ENCODE measurements at regions not wholly inside any gene's neighbourhood (a gene's known extent, or its start where the extent isn't known, plus 50 kb on each side); places are given as distances from the start of the nearest gene placed in this dataset.

GRCh38 chr5:174229514-174230370 is 184.2 kb downstream of the NSG2 start:
- no peaks in the 10 kb centered on the region for H3K27me3 ChIP-seq (ENCODE audit: control insufficient read depth, insufficient read depth, low read length, poor library complexity, severe bottlenecking)
- no peaks in the 10 kb centered on the region for H3K4me1 ChIP-seq (ENCODE audit: control insufficient read depth, insufficient read depth, low read length)
- TF ChIP-seq CTCF (conservative IDR thresholded peaks at IDR 0.05) = no peak
- WGBS, 2 experiments (ENCODE audit: insufficient coverage in 1 of 2, insufficient read length in 1 of 2) = 89% methylated on average over 3 of the region's 3 CpGs
- Mint-ChIP-seq H3K4me3 (no peak overlapping the region), H3K9me3 (no peaks in the 10 kb centered on the region), H3K36me3 (ENCODE audit: low read depth) (no peaks in the 10 kb centered on the region), H3K4me1 (peaks cover 3% of the 10 kb centered on the region), H3K27ac (no peak overlapping the region), H3K27me3 (ENCODE audit: insufficient read depth) (peaks cover 9% of the 10 kb centered on the region)
- H3K36me3 ChIP-seq (ENCODE audit: control insufficient read depth, insufficient read depth, low read length) = no peaks in the 10 kb centered on the region
- H3K9me3 ChIP-seq (ENCODE audit: control insufficient read depth, low read length) = no peaks in the 10 kb centered on the region
- no peak overlapping the region for H3K27ac ChIP-seq (ENCODE audit: low read depth, low read length)
- no peak overlapping the region for H3K9ac ChIP-seq (ENCODE audit: extremely low read depth, low read length, poor library complexity, severe bottlenecking)
- DNase-seq = no peak
- H3K4me3 ChIP-seq (ENCODE audit: low read length) = no peak overlapping the region

GRCh38 chr5:174231956-174232487 is 186.5 kb downstream of the NSG2 start:
- Mint-ChIP-seq H3K27me3 (ENCODE audit: insufficient read depth) (peaks cover 8% of the 10 kb centered on the region), H3K4me1 (no peaks in the 10 kb centered on the region), H3K4me3 (no peak overlapping the region), H3K27ac (no peak overlapping the region), H3K36me3 (ENCODE audit: low read depth) (no peaks in the 10 kb centered on the region), H3K9me3 (no peaks in the 10 kb centered on the region)
- Histone ChIP-seq H3K4me1 (ENCODE audit: control insufficient read depth, insufficient read depth, low read length) (no peaks in the 10 kb centered on the region), H3K9me3 (ENCODE audit: control insufficient read depth, low read length) (no peaks in the 10 kb centered on the region), H3K27ac (ENCODE audit: low read depth, low read length) (no peak overlapping the region), H3K9ac (ENCODE audit: extremely low read depth, low read length, poor library complexity, severe bottlenecking) (no peak overlapping the region), H3K27me3 (ENCODE audit: control insufficient read depth, insufficient read depth, low read length, poor library complexity, severe bottlenecking) (no peaks in the 10 kb centered on the region), H3K36me3 (ENCODE audit: control insufficient read depth, insufficient read depth, low read length) (no peaks in the 10 kb centered on the region), H3K4me3 (ENCODE audit: low read length) (no peak overlapping the region)
- 76 to 93% methylated on average over 5 to 7 of the region's 7 CpGs for WGBS, 2 experiments (ENCODE audit: insufficient coverage in 1 of 2, insufficient read length in 1 of 2)
- TF ChIP-seq CTCF (conservative IDR thresholded peaks at IDR 0.05) = no peak
- no peak for DNase-seq

GRCh38 chr5:174234388-174234787 is 188.9 kb downstream of the NSG2 start:
- Histone ChIP-seq H3K4me3 (ENCODE audit: low read length) (no peak overlapping the region), H3K27me3 (ENCODE audit: control insufficient read depth, insufficient read depth, low read length, poor library complexity, severe bottlenecking) (no peaks in the 10 kb centered on the region), H3K36me3 (ENCODE audit: control insufficient read depth, insufficient read depth, low read length) (no peaks in the 10 kb centered on the region), H3K27ac (ENCODE audit: low read depth, low read length) (no peak overlapping the region), H3K9ac (ENCODE audit: extremely low read depth, low read length, poor library complexity, severe bottlenecking) (no peak overlapping the region), H3K9me3 (ENCODE audit: control insufficient read depth, low read length) (no peaks in the 10 kb centered on the region), H3K4me1 (ENCODE audit: control insufficient read depth, insufficient read depth, low read length) (no peaks in the 10 kb centered on the region)
- Mint-ChIP-seq H3K4me3 (no peak overlapping the region), H3K9me3 (peaks cover 6% of the 10 kb centered on the region), H3K27me3 (ENCODE audit: insufficient read depth) (peaks cover 8% of the 10 kb centered on the region), H3K27ac (no peak overlapping the region), H3K4me1 (no peaks in the 10 kb centered on the region), H3K36me3 (ENCODE audit: low read depth) (no peaks in the 10 kb centered on the region)
- 65 to 79% methylated on average over 3 to 8 of the region's 8 CpGs for WGBS, 2 experiments (ENCODE audit: insufficient coverage in 1 of 2, insufficient read length in 1 of 2)
- TF ChIP-seq CTCF (conservative IDR thresholded peaks at IDR 0.05) = no peak
- DNase-seq = no peak

Measured in endodermal cell (in vitro differentiated cells).